ENCODE measurements at regions not wholly inside any gene's neighbourhood (a gene's known extent, or its start where the extent isn't known, plus 50 kb on each side); places are given as distances from the start of the nearest gene placed in this dataset.

GRCh38 chr10:29869593-29869992 lies 189.8 kb downstream of the JCAD start:
- Histone ChIP-seq H3K4me1 (ENCODE audit: control insufficient read depth in 1 of 2, insufficient read depth in 2 of 2, low read length in 2 of 2) (peaks cover 19 to 27% of the 10 kb centered on the region in 2 experiments), H3K14ac (ENCODE audit: low read length) (no peak overlapping the region), H3K18ac (ENCODE audit: low read length) (no peak overlapping the region), H3K4ac (ENCODE audit: low read depth, low read length) (no peak overlapping the region), H3K79me1 (ENCODE audit: low read length) (peaks cover 34% of the 10 kb centered on the region), H3K9me3 (ENCODE audit: insufficient read depth, low read depth, low read length) (peaks cover 2% of the 10 kb centered on the region), H2BK120ac (ENCODE audit: insufficient read depth, low read length, poor library complexity) (no peak overlapping the region), H2AK5ac (ENCODE audit: low read length) (no peak overlapping the region), H3K27me3 (ENCODE audit: insufficient read depth, low read length) (no peaks in the 10 kb centered on the region), H4K12ac (ENCODE audit: low read depth, low read length) (no peak overlapping the region), H2AFZ (ENCODE audit: insufficient read depth, low read length, poor library complexity) (no peak overlapping the region), H3K79me2 (ENCODE audit: control insufficient read depth, insufficient read depth, low read length, poor library complexity) (peaks cover 4% of the 10 kb centered on the region), H3K4me2 (ENCODE audit: low read length) (no peak overlapping the region), H3K23ac (ENCODE audit: low read length) (no peak overlapping the region), H3K36me3 (ENCODE audit: control insufficient read depth in 1 of 2, insufficient read depth in 2 of 2, low read length in 2 of 2) (no peaks in the 10 kb centered on the region), H2BK5ac (ENCODE audit: low read depth, low read length, poor library complexity) (no peak overlapping the region), H3K4me3 (ENCODE audit: low read depth, low read length) (no peak overlapping the region), H4K91ac (ENCODE audit: low read depth, low read length) (no peak overlapping the region), H4K8ac (ENCODE audit: low read depth, low read length) (no peak overlapping the region), H3K9ac (ENCODE audit: low read length) (no peak overlapping the region), H3K27ac (ENCODE audit: low read depth, low read length) (no peak overlapping the region), H2BK12ac (ENCODE audit: low read length) (no peak overlapping the region)
- WGBS (ENCODE audit: extremely low coverage, insufficient coverage, insufficient read length) = no CpG with 5 or more reads among the region's 6 CpGs
- no peak for DNase-seq

- no peaks in the 10 kb centered on the region for H3K36me3 ChIP-seq (ENCODE audit: control insufficient read depth in 1 of 2, insufficient read depth in 2 of 2, low read length in 2 of 2)
- peak overlapping the region; percentile 98 for H3K27ac ChIP-seq (ENCODE audit: low read depth, low read length)
- no peak overlapping the region for H2AK5ac ChIP-seq (ENCODE audit: low read length)
- H3K23ac ChIP-seq (ENCODE audit: low read length) = no peak overlapping the region
- no peak overlapping the region for H3K18ac ChIP-seq (ENCODE audit: low read length)
- H4K12ac ChIP-seq (ENCODE audit: low read depth, low read length) = no peak overlapping the region
- H2AFZ ChIP-seq (ENCODE audit: insufficient read depth, low read length, poor library complexity) = no peak overlapping the region
- no CpG with 5 or more reads among the region's 2 CpGs for WGBS (ENCODE audit: extremely low coverage, insufficient coverage, insufficient read length)
- no peak overlapping the region for H3K4me3 ChIP-seq (ENCODE audit: low read depth, low read length)
- peaks cover 39% of the 10 kb centered on the region for H3K79me1 ChIP-seq (ENCODE audit: low read length)
- peaks cover 19 to 23% of the 10 kb centered on the region in 2 experiments for H3K4me1 ChIP-seq (ENCODE audit: control insufficient read depth in 1 of 2, insufficient read depth in 2 of 2, low read length in 2 of 2)
- H3K9me3 ChIP-seq (ENCODE audit: insufficient read depth, low read depth, low read length) = peaks cover 2% of the 10 kb centered on the region
- H3K79me2 ChIP-seq (ENCODE audit: control insufficient read depth, insufficient read depth, low read length, poor library complexity) = peaks cover 4% of the 10 kb centered on the region
- H3K14ac ChIP-seq (ENCODE audit: low read length) = peak overlapping the region; percentile 73
- H4K91ac ChIP-seq (ENCODE audit: low read depth, low read length) = peak overlapping the region; percentile 70
- no peak overlapping the region for H3K9ac ChIP-seq (ENCODE audit: low read length)
- H3K4ac ChIP-seq (ENCODE audit: low read depth, low read length) = peak overlapping the region; percentile 42
- peak overlapping the region; percentile 88 for H2BK12ac ChIP-seq (ENCODE audit: low read length)
- peak overlapping the region; percentile 44 for H4K8ac ChIP-seq (ENCODE audit: low read depth, low read length)
- H2BK5ac ChIP-seq (ENCODE audit: low read depth, low read length, poor library complexity) = peak overlapping the region; percentile 92
- H3K4me2 ChIP-seq (ENCODE audit: low read length) = no peak overlapping the region
- no peak for DNase-seq
- H3K27me3 ChIP-seq (ENCODE audit: insufficient read depth, low read length) = no peaks in the 10 kb centered on the region
- peak overlapping the region; percentile 91 for H2BK120ac ChIP-seq (ENCODE audit: insufficient read depth, low read length, poor library complexity)
Measured at GRCh38 chr10:29866356-29866755, 193.0 kb downstream of the JCAD start.

GRCh38 chr10:29865700-29866355 lies 193.6 kb downstream of the JCAD start:
- H3K79me1 ChIP-seq (ENCODE audit: low read length) = peaks cover 39% of the 10 kb centered on the region
- H3K23ac ChIP-seq (ENCODE audit: low read length) = no peak overlapping the region
- peak overlapping the region; percentile 92 for H2BK5ac ChIP-seq (ENCODE audit: low read depth, low read length, poor library complexity)
- no peak overlapping the region for H2AK5ac ChIP-seq (ENCODE audit: low read length)
- H2AFZ ChIP-seq (ENCODE audit: insufficient read depth, low read length, poor library complexity) = no peak overlapping the region
- H3K9me3 ChIP-seq (ENCODE audit: insufficient read depth, low read depth, low read length) = peaks cover 2% of the 10 kb centered on the region
- peak overlapping the region; percentile 59 for H2BK12ac ChIP-seq (ENCODE audit: low read length)
- peak overlapping the region; percentile 73 for H3K14ac ChIP-seq (ENCODE audit: low read length)
- H3K36me3 ChIP-seq (ENCODE audit: control insufficient read depth in 1 of 2, insufficient read depth in 2 of 2, low read length in 2 of 2) = no peaks in the 10 kb centered on the region
- no peaks in the 10 kb centered on the region for H3K27me3 ChIP-seq (ENCODE audit: insufficient read depth, low read length)
- H3K18ac ChIP-seq (ENCODE audit: low read length) = no peak overlapping the region
- H4K8ac ChIP-seq (ENCODE audit: low read depth, low read length) = peak overlapping the region; percentile 50
- no CpG with 5 or more reads among the region's 6 CpGs for WGBS (ENCODE audit: extremely low coverage, insufficient coverage, insufficient read length)
- no peak overlapping the region for H3K4me3 ChIP-seq (ENCODE audit: low read depth, low read length)
- peak; percentile 83 to 97 for DNase-seq
- H3K27ac ChIP-seq (ENCODE audit: low read depth, low read length) = peak overlapping the region; percentile 98
- H3K4me2 ChIP-seq (ENCODE audit: low read length) = peak overlapping the region; percentile 47
- peak overlapping the region; percentile 43 for H3K4ac ChIP-seq (ENCODE audit: low read depth, low read length)
- no peak overlapping the region for H4K12ac ChIP-seq (ENCODE audit: low read depth, low read length)
- H4K91ac ChIP-seq (ENCODE audit: low read depth, low read length) = peak overlapping the region; percentile 87
- no peak overlapping the region for H3K9ac ChIP-seq (ENCODE audit: low read length)
- peak overlapping the region; percentile 91 for H2BK120ac ChIP-seq (ENCODE audit: insufficient read depth, low read length, poor library complexity)
- H3K79me2 ChIP-seq (ENCODE audit: control insufficient read depth, insufficient read depth, low read length, poor library complexity) = peaks cover 4% of the 10 kb centered on the region
- peaks cover 21 to 23% of the 10 kb centered on the region in 2 experiments for H3K4me1 ChIP-seq (ENCODE audit: control insufficient read depth in 1 of 2, insufficient read depth in 2 of 2, low read length in 2 of 2)

GRCh38 chr10:29862923-29863614 lies 196.3 kb downstream of the JCAD start:
- Histone ChIP-seq H2AK5ac (ENCODE audit: low read length) (peak overlapping the region; percentile 8), H3K36me3 (ENCODE audit: control insufficient read depth in 1 of 2, insufficient read depth in 2 of 2, low read length in 2 of 2) (no peaks in the 10 kb centered on the region), H4K12ac (ENCODE audit: low read depth, low read length) (no peak overlapping the region), H3K4me2 (ENCODE audit: low read length) (no peak overlapping the region), H3K4ac (ENCODE audit: low read depth, low read length) (no peak overlapping the region), H3K18ac (ENCODE audit: low read length) (no peak overlapping the region), H2AFZ (ENCODE audit: insufficient read depth, low read length, poor library complexity) (no peak overlapping the region), H3K27ac (ENCODE audit: low read depth, low read length) (no peak overlapping the region), H3K9ac (ENCODE audit: low read length) (no peak overlapping the region), H2BK5ac (ENCODE audit: low read depth, low read length, poor library complexity) (no peak overlapping the region), H4K8ac (ENCODE audit: low read depth, low read length) (no peak overlapping the region), H4K91ac (ENCODE audit: low read depth, low read length) (peak overlapping the region; percentile 71), H3K9me3 (ENCODE audit: insufficient read depth, low read depth, low read length) (no peaks in the 10 kb centered on the region), H3K4me1 (ENCODE audit: control insufficient read depth in 1 of 2, insufficient read depth in 2 of 2, low read length in 2 of 2) (peaks cover 21 to 24% of the 10 kb centered on the region in 2 experiments), H3K14ac (ENCODE audit: low read length) (peak overlapping the region; percentile 4), H3K79me1 (ENCODE audit: low read length) (peaks cover 35% of the 10 kb centered on the region), H2BK12ac (ENCODE audit: low read length) (peak overlapping the region; percentile 44), H2BK120ac (ENCODE audit: insufficient read depth, low read length, poor library complexity) (peak overlapping the region; percentile 68), H3K79me2 (ENCODE audit: control insufficient read depth, insufficient read depth, low read length, poor library complexity) (peaks cover 4% of the 10 kb centered on the region), H3K27me3 (ENCODE audit: insufficient read depth, low read length) (no peaks in the 10 kb centered on the region), H3K23ac (ENCODE audit: low read length) (no peak overlapping the region), H3K4me3 (ENCODE audit: low read depth, low read length) (no peak overlapping the region)
- WGBS (ENCODE audit: extremely low coverage, insufficient coverage, insufficient read length) = no CpG with 5 or more reads among the region's 4 CpGs
- peak; percentile 50 to 82 for DNase-seq

All from trophoblast cell (in vitro differentiated cells and primary cell).